IPS-20b (cell line): ENCODE measurements at regions not wholly inside any gene's neighbourhood (a gene's known extent, or its start where the extent isn't known, plus 50 kb on each side); places are given as distances from the start of the nearest gene placed in this dataset.
"Not testable (repeated sequence)": the region's sequence is repeated elsewhere in the genome, so short reads cannot be mapped to it uniquely, and the experiment has no call there.

Experiments
- H3K27ac ChIP-seq: one replicate; pipeline ENCODE4 v1.5.1; 2013; ENCODE audit warnings: low read length
- H3K27me3 ChIP-seq: 2 replicates; pipeline ENCODE4 v1.6.1; 2013; ENCODE audit warnings: mild to moderate bottlenecking, low read length, inconsistent platforms; ENCODE audit not compliant: insufficient read depth
- H3K36me3 ChIP-seq: 2 replicates; pipeline ENCODE4 v1.6.1; 2013; ENCODE audit warnings: low read depth, mild to moderate bottlenecking, inconsistent platforms, low read length, moderate library complexity; ENCODE audit not compliant: insufficient read depth
- H3K4me1 ChIP-seq: 2 replicates; pipeline ENCODE4 v1.6.1; 2013; ENCODE audit warnings: mild to moderate bottlenecking, control low read depth, inconsistent platforms, low read length, moderate library complexity; ENCODE audit not compliant: insufficient read depth
- H3K4me3 ChIP-seq: 2 replicates; pipeline ENCODE4 v1.5.1; 2013; ENCODE audit warnings: mild to moderate bottlenecking, low read length, inconsistent platforms
- H3K9ac ChIP-seq: 2 replicates; pipeline ENCODE4 v1.6.1; 2013; ENCODE audit warnings: low read depth, mild to moderate bottlenecking, inconsistent platforms, low read length, moderate library complexity
- H3K9me3 ChIP-seq: 2 replicates; pipeline ENCODE4 v1.6.1; 2013; ENCODE audit warnings: mild to moderate bottlenecking, low read depth, low read length, inconsistent platforms; ENCODE audit not compliant: insufficient read depth

- Histone ChIP-seq H3K27ac (no peak overlapping the region), H3K4me3 (no peak overlapping the region), H3K9ac (no peak overlapping the region), H3K4me1 (no peaks in the 10 kb centered on the region), H3K27me3 (no peaks in the 10 kb centered on the region), H3K36me3 (no peaks in the 10 kb centered on the region), H3K9me3 (no peaks in the 10 kb centered on the region)
Observed at GRCh38 chr10:121131014-121131413, 279.9 kb downstream of the WDR11 start.

- Histone ChIP-seq H3K9me3 (no peaks in the 10 kb centered on the region), H3K4me3 (no peak overlapping the region), H3K27me3 (no peaks in the 10 kb centered on the region), H3K9ac (no peak overlapping the region), H3K36me3 (no peaks in the 10 kb centered on the region), H3K27ac (no peak overlapping the region), H3K4me1 (no peaks in the 10 kb centered on the region)
Observed at GRCh38 chr10:121131426-121132265, 280.5 kb downstream of the WDR11 start.

DNA sequence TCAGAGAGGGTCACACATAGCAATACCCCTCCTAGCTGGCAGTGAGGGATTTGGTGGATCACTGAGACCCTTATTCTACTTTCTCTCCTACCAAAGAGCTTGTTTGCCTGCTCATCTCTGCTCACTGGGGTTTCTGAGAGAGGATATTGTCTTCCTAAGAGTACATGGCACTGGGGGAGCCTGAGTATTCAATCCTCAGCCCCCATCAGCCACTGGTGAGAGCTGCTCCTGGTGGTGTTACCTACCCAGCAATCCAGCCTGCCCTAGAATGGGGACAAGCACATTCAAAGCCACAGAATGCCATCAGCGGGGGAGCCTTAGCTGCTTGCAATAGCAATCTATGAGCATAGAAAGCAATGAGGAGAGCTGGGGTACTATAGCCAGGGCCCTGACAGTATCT, 281.1 kb downstream of the WDR11 start:
- H3K9me3 ChIP-seq = no peaks in the 10 kb centered on the region
- H3K9ac ChIP-seq = no peak overlapping the region
- H3K27me3 ChIP-seq = no peaks in the 10 kb centered on the region
- no peak overlapping the region for H3K27ac ChIP-seq
- no peaks in the 10 kb centered on the region for H3K36me3 ChIP-seq
- H3K4me3 ChIP-seq = no peak overlapping the region
- no peaks in the 10 kb centered on the region for H3K4me1 ChIP-seq

DNA sequence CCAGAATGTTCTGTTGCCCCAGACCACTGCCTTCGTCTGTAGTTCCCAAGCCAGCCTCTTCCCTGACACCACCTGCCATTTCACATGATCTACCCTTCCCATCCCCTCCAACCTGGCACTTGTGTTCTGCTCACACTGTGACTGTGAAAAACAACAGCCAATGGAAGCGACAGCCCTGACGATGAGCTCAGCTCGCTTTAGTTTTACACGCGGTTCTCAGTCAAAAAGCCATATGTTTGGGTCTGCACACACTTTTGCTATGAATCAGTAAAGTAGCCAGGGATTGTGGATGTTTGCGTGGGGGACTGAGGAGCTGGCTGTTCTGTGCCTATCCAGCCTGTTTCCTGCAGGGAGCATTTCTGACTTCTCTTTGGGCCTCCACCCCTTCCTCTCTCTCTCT, 282.7 kb downstream of the WDR11 start:
- Histone ChIP-seq H3K4me1 (peaks cover 9% of the 10 kb centered on the region; the same call in 1 of the 2 replicates), H3K4me3 (no peak overlapping the region), H3K27ac (no peak overlapping the region), H3K36me3 (no peaks in the 10 kb centered on the region), H3K9ac (no peak overlapping the region), H3K9me3 (no peaks in the 10 kb centered on the region), H3K27me3 (no peaks in the 10 kb centered on the region)

DNA sequence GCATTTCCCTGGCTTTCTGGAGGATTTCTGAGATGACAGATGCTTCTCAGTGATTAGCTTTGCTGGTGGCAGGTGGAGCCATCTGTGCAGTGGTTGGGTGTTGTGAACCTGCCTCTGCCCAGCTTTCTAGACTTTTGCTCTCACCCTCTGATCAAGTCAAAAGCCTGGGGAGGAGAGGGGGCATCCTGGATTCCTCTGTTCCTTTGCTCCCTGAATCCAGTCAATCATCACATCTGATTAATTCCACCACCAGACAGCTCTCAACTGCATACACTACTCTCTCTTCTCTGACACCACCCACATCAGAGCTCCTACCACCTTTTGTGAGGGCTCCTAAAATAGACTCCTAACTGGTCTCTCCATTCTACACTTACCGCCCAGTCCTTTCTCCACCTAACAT, 283.5 kb downstream of the WDR11 start:
- no peaks in the 10 kb centered on the region for H3K9me3 ChIP-seq
- no peak overlapping the region for H3K4me3 ChIP-seq
- H3K9ac ChIP-seq = no peak overlapping the region
- H3K27me3 ChIP-seq = no peaks in the 10 kb centered on the region
- no peak overlapping the region for H3K27ac ChIP-seq
- H3K36me3 ChIP-seq = no peaks in the 10 kb centered on the region
- H3K4me1 ChIP-seq = peaks cover 9% of the 10 kb centered on the region; the same call in 1 of the 2 replicates

GRCh38 chr10:121135512-121135911, 284.4 kb downstream of the WDR11 start:
- Histone ChIP-seq H3K4me1 (peaks cover 9% of the 10 kb centered on the region; the same call in 1 of the 2 replicates), H3K27ac (no peak overlapping the region), H3K9me3 (no peaks in the 10 kb centered on the region), H3K27me3 (no peaks in the 10 kb centered on the region), H3K9ac (no peak overlapping the region), H3K36me3 (no peaks in the 10 kb centered on the region), H3K4me3 (no peak overlapping the region)

GRCh38 chr10:121137533-121137932, 286.4 kb downstream of the WDR11 start:
- Histone ChIP-seq H3K27ac (no peak overlapping the region), H3K36me3 (no peaks in the 10 kb centered on the region), H3K4me1 (peaks cover 9% of the 10 kb centered on the region; the same call in 1 of the 2 replicates), H3K4me3 (no peak overlapping the region), H3K9me3 (no peaks in the 10 kb centered on the region), H3K9ac (no peak overlapping the region), H3K27me3 (no peaks in the 10 kb centered on the region)

DNA sequence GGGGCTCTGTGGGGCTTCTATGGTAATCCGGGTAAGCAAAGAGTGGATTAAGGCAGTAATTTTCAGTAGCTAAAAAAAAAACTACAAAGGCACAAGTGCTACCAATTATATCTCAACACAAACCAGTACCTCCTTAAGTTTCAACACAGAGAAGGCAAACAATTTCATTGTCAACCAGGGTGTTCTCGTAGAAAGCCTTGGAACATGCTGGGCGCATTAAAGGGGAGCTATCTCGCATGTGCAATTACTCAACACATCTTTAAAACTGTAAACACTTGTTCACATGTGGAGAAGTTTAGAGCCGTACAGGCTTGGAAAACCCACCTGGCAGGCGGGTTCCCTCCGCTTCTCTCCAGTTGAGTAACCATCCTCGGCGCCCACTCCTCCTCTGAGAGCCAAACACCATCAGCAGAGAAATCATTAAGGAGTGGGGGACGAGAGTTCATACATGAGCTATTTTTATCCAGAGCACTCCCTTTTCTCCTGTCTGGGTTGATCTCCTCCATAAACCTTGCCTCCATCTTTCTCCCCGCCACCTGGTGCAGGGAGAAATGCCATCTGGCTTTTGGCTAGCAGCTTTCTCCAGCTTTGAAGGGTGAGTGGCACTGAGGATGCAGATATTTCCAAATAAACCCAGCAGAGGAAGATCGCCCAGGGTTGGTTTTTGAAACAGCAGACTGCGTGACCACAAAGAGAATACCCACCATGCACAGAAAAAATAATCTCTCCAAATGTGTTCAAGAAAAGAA, 287.1 kb downstream of the WDR11 start:
- Histone ChIP-seq H3K9ac (no peak overlapping the region), H3K4me3 (no peak overlapping the region), H3K36me3 (no peaks in the 10 kb centered on the region), H3K27me3 (no peaks in the 10 kb centered on the region), H3K4me1 (peaks cover 9% of the 10 kb centered on the region; the same call in 1 of the 2 replicates), H3K9me3 (peaks cover 6% of the 10 kb centered on the region; the same call in 1 of the 2 replicates), H3K27ac (no peak overlapping the region)

GRCh38 chr10:121138918-121139317, 287.8 kb downstream of the WDR11 start:
- H3K27ac ChIP-seq = no peak overlapping the region

GRCh38 chr10:121145802-121146395, 294.7 kb downstream of the WDR11 start:
- H3K36me3 ChIP-seq, H3K27me3 ChIP-seq, H3K27ac ChIP-seq, H3K9ac ChIP-seq, H3K4me1 ChIP-seq, H3K4me3 ChIP-seq: not testable (repeated sequence)
- peaks cover 17% of the 10 kb centered on the region for H3K9me3 ChIP-seq

More at GRCh38 chr10:121138918-121139317, 287.8 kb downstream of the WDR11 start:
- Histone ChIP-seq H3K36me3 (no peaks in the 10 kb centered on the region), H3K9ac (no peak overlapping the region), H3K9me3 (peaks cover 13% of the 10 kb centered on the region), H3K4me3 (no peak overlapping the region), H3K4me1 (peaks cover 9% of the 10 kb centered on the region; the same call in 1 of the 2 replicates), H3K27me3 (no peaks in the 10 kb centered on the region)

DNA sequence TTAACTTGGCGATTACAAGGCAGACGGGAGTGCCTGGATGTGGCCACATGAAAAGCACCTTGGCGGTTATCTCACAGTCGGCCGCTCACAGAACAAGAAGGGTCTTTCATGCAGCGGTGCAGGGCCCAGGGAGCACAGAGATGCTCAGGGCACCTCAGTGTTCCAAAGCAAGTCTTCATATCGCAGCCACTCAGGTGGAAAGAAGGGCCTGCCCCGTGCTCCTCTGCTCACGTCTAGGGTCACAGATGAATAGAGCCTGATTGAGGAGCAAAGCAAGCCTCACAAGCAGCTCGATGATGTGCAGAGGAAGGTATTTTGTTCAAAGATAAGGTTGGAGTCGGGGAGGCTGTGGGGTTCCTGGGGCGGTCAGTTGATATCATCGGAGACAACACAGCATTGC, 297.8 kb downstream of the WDR11 start:
- Histone ChIP-seq H3K27ac (no peak overlapping the region), H3K9me3 (peaks cover 4% of the 10 kb centered on the region), H3K4me1 (no peaks in the 10 kb centered on the region; the same call in 1 of the 2 replicates), H3K36me3 (no peaks in the 10 kb centered on the region), H3K9ac (no peak overlapping the region), H3K4me3 (no peak overlapping the region), H3K27me3 (no peaks in the 10 kb centered on the region)
